ENCODE measurements at regions not wholly inside any gene's neighbourhood (a gene's known extent, or its start where the extent isn't known, plus 50 kb on each side); places are given as distances from the start of the nearest gene placed in this dataset.

- DNase-seq: peak; percentile 26 to 45
- no peaks in the 10 kb centered on the region for H3K9me3 ChIP-seq
- no peak overlapping the region for H3K4me3 ChIP-seq (replicated peaks in 1 of 3)
- H3K27me3 ChIP-seq: no peaks in the 10 kb centered on the region
- H3K36me3 ChIP-seq: no peaks in the 10 kb centered on the region
- TF ChIP-seq POLR2A (IDR thresholded peaks at IDR 0.05): no peak
- TF ChIP-seq CTCF (IDR thresholded peaks at IDR 0.05): no peak
- intact Hi-C loops (cut with DNase I): no loop called here
- H3K4me1 ChIP-seq: peaks cover 0 to 6% of the 10 kb centered on the region in 2 donors
- H3K27ac ChIP-seq: no peak overlapping the region
- 29 to 30% methylated on average over 14 of the region's 14 CpGs for WGBS, 2 donors
Measured at GRCh38 chr2:10964052-10964790, 52.5 kb downstream of the KCNF1 start.

- intact Hi-C loops (cut with DNase I): no loop called here
- 93 to 97% methylated on average over 19 of the region's 19 CpGs for WGBS, 2 donors
- Histone ChIP-seq H3K36me3 (no peaks in the 10 kb centered on the region), H3K27ac (no peak overlapping the region), H3K4me3 (replicated peaks in 1 of 3) (no peak overlapping the region), H3K27me3 (no peaks in the 10 kb centered on the region), H3K9me3 (no peaks in the 10 kb centered on the region), H3K4me1 (peaks cover 0 to 6% of the 10 kb centered on the region in 2 donors)
- no peak for DNase-seq
- TF ChIP-seq CTCF (IDR thresholded peaks at IDR 0.05) (no peak), POLR2A (IDR thresholded peaks at IDR 0.05) (no peak)
Measured at GRCh38 chr2:10965241-10965843, 53.6 kb downstream of the KCNF1 start.

- H3K9me3 ChIP-seq: no peaks in the 10 kb centered on the region
- no peak overlapping the region for H3K27ac ChIP-seq
- no peaks in the 10 kb centered on the region for H3K36me3 ChIP-seq
- TF ChIP-seq CTCF (IDR thresholded peaks at IDR 0.05) (no peak), POLR2A (IDR thresholded peaks at IDR 0.05) (no peak)
- H3K27me3 ChIP-seq: no peaks in the 10 kb centered on the region
- H3K4me3 ChIP-seq (replicated peaks in 1 of 3): no peak overlapping the region
- H3K4me1 ChIP-seq: peaks cover 0 to 6% of the 10 kb centered on the region in 2 donors
- 87 to 97% methylated on average over 6 to 7 of the region's 7 CpGs for WGBS, 2 donors
- DNase-seq: no peak
- intact Hi-C loops (cut with DNase I): no loop called here
Measured at GRCh38 chr2:10966056-10966455, 54.3 kb downstream of the KCNF1 start.

GRCh38 chr2:10966741-10967140 is 55.0 kb downstream of the KCNF1 start:
- no peaks in the 10 kb centered on the region for H3K27me3 ChIP-seq
- intact Hi-C loops (cut with DNase I): no loop called here
- no peak for DNase-seq
- H3K4me1 ChIP-seq: peaks cover 0 to 6% of the 10 kb centered on the region in 2 donors
- no peaks in the 10 kb centered on the region for H3K36me3 ChIP-seq
- no peaks in the 10 kb centered on the region for H3K9me3 ChIP-seq
- H3K4me3 ChIP-seq (replicated peaks in 1 of 3): no peak overlapping the region
- no peak for TF ChIP-seq CTCF (IDR thresholded peaks at IDR 0.05)
- TF ChIP-seq POLR2A (IDR thresholded peaks at IDR 0.05): no peak
- WGBS, 2 donors: 88 to 90% methylated on average over 12 to 13 of the region's 13 CpGs
- no peak overlapping the region for H3K27ac ChIP-seq

GRCh38 chr2:10968176-10968575 is 56.4 kb downstream of the KCNF1 start:
- Histone ChIP-seq H3K27me3 (no peaks in the 10 kb centered on the region), H3K4me1 (peaks cover 0 to 6% of the 10 kb centered on the region in 2 donors), H3K9me3 (no peaks in the 10 kb centered on the region), H3K36me3 (no peaks in the 10 kb centered on the region), H3K4me3 (replicated peaks in 1 of 3) (no peak overlapping the region), H3K27ac (no peak overlapping the region)
- TF ChIP-seq POLR2A (IDR thresholded peaks at IDR 0.05): no peak
- no peak for TF ChIP-seq CTCF (IDR thresholded peaks at IDR 0.05)
- WGBS, 2 donors: 83 to 89% methylated on average over 11 of the region's 11 CpGs
- intact Hi-C loops (cut with DNase I): no loop called here
- no peak for DNase-seq

All from thyroid gland (tissue), 4 donors.